Adipocyte (in vitro differentiated cells): ENCODE measurements at regions not wholly inside any gene's neighbourhood (a gene's known extent, or its start where the extent isn't known, plus 50 kb on each side); places are given as distances from the start of the nearest gene placed in this dataset.
A peak's percentile ranks its signal among the peaks of the same experiment; 100 is the strongest.

ENCODE experiments used
- DNase-seq: peaks from one replicate; pipeline ENCODE4 v3.0.0-alpha.2; 2015; ENCODE audit warnings: low read depth
- H3K27me3 ChIP-seq: replicated peaks from 2 replicates; pipeline ENCODE4 v1.7.0; 2013; ENCODE audit warnings: mild to moderate bottlenecking, low read length, moderate library complexity; ENCODE audit not compliant: control insufficient read depth, insufficient read depth
- H3K36me3 ChIP-seq: 2 replicates; pipeline ENCODE4 v1.7.0; 2013; ENCODE audit warnings: low read length, mild to moderate bottlenecking, moderate library complexity; ENCODE audit not compliant: control insufficient read depth, insufficient read depth, severe bottlenecking
- H3K4me1 ChIP-seq: 2 replicates; pipeline ENCODE4 v1.7.0; 2013; ENCODE audit warnings: mild to moderate bottlenecking, low read length, moderate library complexity; ENCODE audit not compliant: control insufficient read depth, insufficient read depth
- H3K4me3 ChIP-seq: 2 replicates; pipeline ENCODE4 v1.7.0; 2013; ENCODE audit warnings: mild to moderate bottlenecking, low read length, moderate library complexity
- H3K9ac ChIP-seq: 2 replicates; pipeline ENCODE4 v1.7.0; 2013; ENCODE audit warnings: mild to moderate bottlenecking, low read length, moderate library complexity
- H3K9me3 ChIP-seq: 2 replicates; pipeline ENCODE4 v1.7.0; 2013; ENCODE audit warnings: mild to moderate bottlenecking, low read length, moderate library complexity; ENCODE audit not compliant: control insufficient read depth

- no peaks in the 10 kb centered on the region for H3K27me3 ChIP-seq
- H3K4me1 ChIP-seq, result no peaks in the 10 kb centered on the region
- H3K9me3 ChIP-seq, result no peaks in the 10 kb centered on the region
- H3K4me3 ChIP-seq, result no peak overlapping the region
- H3K36me3 ChIP-seq, result no peaks in the 10 kb centered on the region
- DNase-seq, result no peak
- H3K9ac ChIP-seq, result no peak overlapping the region
Observed at GRCh38 chr4:60089546-60090273, 1110.4 kb upstream of the ADGRL3 start.

DNA sequence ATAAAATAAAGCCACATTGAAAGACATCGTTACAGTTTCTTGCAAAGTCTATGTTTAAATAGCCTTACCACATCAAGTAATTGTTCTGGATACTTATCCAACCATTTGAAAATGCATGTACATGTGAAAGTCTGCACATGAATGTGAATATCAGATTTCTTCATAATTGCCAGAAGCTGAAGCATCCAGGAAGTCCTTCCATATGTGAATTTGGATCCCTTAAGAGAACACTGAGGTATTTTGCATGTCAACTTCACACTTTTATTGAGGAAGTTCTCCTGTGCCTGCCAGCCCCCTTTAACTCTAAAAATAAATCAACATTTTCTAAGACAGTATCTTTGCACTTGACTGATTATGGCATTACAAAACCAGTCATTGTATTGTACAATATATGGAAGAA is 1103.5 kb upstream of the ADGRL3 start:
- H3K9ac ChIP-seq, result no peak overlapping the region
- H3K4me1 ChIP-seq, result no peaks in the 10 kb centered on the region
- H3K36me3 ChIP-seq, result no peaks in the 10 kb centered on the region
- no peak overlapping the region for H3K4me3 ChIP-seq
- no peak for DNase-seq
- H3K27me3 ChIP-seq, result no peaks in the 10 kb centered on the region
- H3K9me3 ChIP-seq, result no peaks in the 10 kb centered on the region

- Histone ChIP-seq H3K36me3 (no peaks in the 10 kb centered on the region), H3K9me3 (no peaks in the 10 kb centered on the region), H3K4me1 (no peaks in the 10 kb centered on the region), H3K9ac (no peak overlapping the region), H3K4me3 (no peak overlapping the region), H3K27me3 (no peaks in the 10 kb centered on the region)
- no peak for DNase-seq
Observed at GRCh38 chr4:60116592-60116991, 1083.5 kb upstream of the ADGRL3 start.

- H3K9me3 ChIP-seq, result no peaks in the 10 kb centered on the region
- H3K27me3 ChIP-seq, result no peaks in the 10 kb centered on the region
- H3K4me1 ChIP-seq, result no peaks in the 10 kb centered on the region
- H3K4me3 ChIP-seq, result no peak overlapping the region
- DNase-seq, result no peak
- no peaks in the 10 kb centered on the region for H3K36me3 ChIP-seq
- no peak overlapping the region for H3K9ac ChIP-seq
Observed at GRCh38 chr4:60117726-60118323, 1082.3 kb upstream of the ADGRL3 start.

DNA sequence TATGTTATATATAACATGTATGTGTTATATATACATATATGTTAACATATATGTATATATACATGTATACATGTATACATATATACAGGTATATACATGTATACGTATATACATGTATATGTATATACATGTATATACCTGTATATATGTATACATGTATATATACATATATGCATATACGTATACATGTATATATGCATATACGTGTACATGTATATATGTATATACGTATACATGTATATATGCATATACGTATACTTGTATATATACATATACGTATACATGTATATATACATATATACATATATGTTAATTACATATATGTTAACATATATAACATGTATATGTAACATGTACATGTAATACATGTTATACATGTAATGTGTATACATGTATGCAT is 1077.3 kb upstream of the ADGRL3 start:
- H3K4me3 ChIP-seq, result no peak overlapping the region
- DNase-seq, result no peak
- no peaks in the 10 kb centered on the region for H3K27me3 ChIP-seq
- no peaks in the 10 kb centered on the region for H3K4me1 ChIP-seq
- H3K9me3 ChIP-seq, result no peaks in the 10 kb centered on the region
- H3K9ac ChIP-seq, result no peak overlapping the region
- H3K36me3 ChIP-seq, result no peaks in the 10 kb centered on the region

DNA sequence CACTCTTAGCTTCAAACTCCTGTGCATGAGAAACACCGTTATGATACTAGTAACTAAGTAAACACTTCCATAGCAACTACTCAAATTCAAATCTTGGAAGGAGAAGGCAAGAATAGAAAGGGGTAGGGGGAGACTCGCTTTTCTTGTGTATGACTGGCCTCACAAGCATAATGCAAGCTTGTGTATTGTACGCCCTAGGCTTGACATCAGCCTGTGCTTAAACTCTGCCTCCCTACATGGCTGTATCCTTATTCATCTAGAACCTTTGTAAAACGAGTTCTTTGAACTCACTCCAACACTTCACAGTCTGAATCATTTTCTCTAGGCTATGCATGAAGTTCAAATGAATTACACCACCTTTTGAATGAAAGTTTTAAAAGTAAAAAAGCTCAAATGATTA is 1071.2 kb upstream of the ADGRL3 start:
- no peaks in the 10 kb centered on the region for H3K9me3 ChIP-seq
- H3K36me3 ChIP-seq, result no peaks in the 10 kb centered on the region

DNA sequence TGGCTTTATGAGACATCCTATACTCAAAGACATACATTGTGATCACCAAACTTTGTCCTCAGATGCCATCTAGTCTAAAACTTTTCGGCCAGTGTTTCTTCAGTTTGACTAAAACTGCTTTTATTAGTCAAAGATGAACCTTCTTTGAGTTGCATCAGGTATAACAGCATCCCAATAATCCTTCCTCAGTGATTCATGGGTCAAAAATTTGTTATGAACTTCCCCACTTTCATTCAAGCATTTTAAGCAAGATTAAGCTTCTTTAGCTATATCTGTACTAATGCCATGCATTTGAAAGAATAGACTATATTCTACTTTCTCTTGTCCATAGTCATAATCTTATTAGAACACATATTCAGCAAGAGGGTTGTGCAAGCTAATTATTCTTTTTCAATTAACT is 1070.4 kb upstream of the ADGRL3 start:
- H3K9me3 ChIP-seq, result no peaks in the 10 kb centered on the region
- no peak overlapping the region for H3K4me3 ChIP-seq
- no peaks in the 10 kb centered on the region for H3K4me1 ChIP-seq
- DNase-seq, result no peak
- no peak overlapping the region for H3K9ac ChIP-seq
- no peaks in the 10 kb centered on the region for H3K36me3 ChIP-seq
- H3K27me3 ChIP-seq, result no peaks in the 10 kb centered on the region

More for the DNA sequence above, 1071.2 kb upstream of the ADGRL3 start:
- Histone ChIP-seq H3K9ac (no peak overlapping the region), H3K27me3 (no peaks in the 10 kb centered on the region), H3K4me1 (no peaks in the 10 kb centered on the region), H3K4me3 (no peak overlapping the region)
- no peak for DNase-seq

GRCh38 chr4:60133375-60133774 is 1066.8 kb upstream of the ADGRL3 start:
- DNase-seq, result peak; percentile 33
- H3K9me3 ChIP-seq, result no peaks in the 10 kb centered on the region
- no peak overlapping the region for H3K4me3 ChIP-seq
- no peaks in the 10 kb centered on the region for H3K4me1 ChIP-seq
- H3K9ac ChIP-seq, result no peak overlapping the region
- H3K36me3 ChIP-seq, result no peaks in the 10 kb centered on the region
- H3K27me3 ChIP-seq, result no peaks in the 10 kb centered on the region

DNA sequence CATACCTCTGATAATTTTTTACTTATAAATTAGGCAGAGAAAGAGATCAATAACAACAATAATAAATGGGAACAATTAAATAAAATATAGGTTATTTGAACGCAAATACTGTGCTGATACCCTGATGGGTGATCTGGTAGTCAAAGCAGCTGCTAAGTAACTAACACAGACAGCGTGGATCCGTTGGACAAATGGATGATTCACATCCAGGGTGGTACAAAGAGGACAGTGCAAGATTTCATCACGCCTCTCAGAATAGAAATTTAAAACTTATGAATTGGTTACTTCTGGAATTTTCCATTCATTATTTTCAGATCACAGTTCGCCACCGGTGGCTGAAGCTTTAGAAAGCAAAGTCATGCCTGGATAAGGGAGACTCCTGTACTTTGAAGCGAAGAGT is 1066.0 kb upstream of the ADGRL3 start:
- Histone ChIP-seq H3K4me1 (no peaks in the 10 kb centered on the region), H3K36me3 (no peaks in the 10 kb centered on the region), H3K27me3 (no peaks in the 10 kb centered on the region), H3K9ac (no peak overlapping the region), H3K9me3 (no peaks in the 10 kb centered on the region), H3K4me3 (no peak overlapping the region)
- DNase-seq, result no peak

GRCh38 chr4:60155088-60155487 is 1045.0 kb upstream of the ADGRL3 start:
- Histone ChIP-seq H3K9me3 (peaks cover 6% of the 10 kb centered on the region), H3K36me3 (no peaks in the 10 kb centered on the region), H3K4me1 (no peaks in the 10 kb centered on the region), H3K27me3 (no peaks in the 10 kb centered on the region), H3K9ac (no peak overlapping the region), H3K4me3 (no peak overlapping the region)
- DNase-seq, result no peak

- no peak overlapping the region for H3K9ac ChIP-seq
- no peaks in the 10 kb centered on the region for H3K4me1 ChIP-seq
- H3K36me3 ChIP-seq, result no peaks in the 10 kb centered on the region
- H3K9me3 ChIP-seq, result peaks cover 3% of the 10 kb centered on the region
- no peak for DNase-seq
- no peaks in the 10 kb centered on the region for H3K27me3 ChIP-seq
- no peak overlapping the region for H3K4me3 ChIP-seq
Observed at GRCh38 chr4:60173103-60173502, 1027.0 kb upstream of the ADGRL3 start.

DNA sequence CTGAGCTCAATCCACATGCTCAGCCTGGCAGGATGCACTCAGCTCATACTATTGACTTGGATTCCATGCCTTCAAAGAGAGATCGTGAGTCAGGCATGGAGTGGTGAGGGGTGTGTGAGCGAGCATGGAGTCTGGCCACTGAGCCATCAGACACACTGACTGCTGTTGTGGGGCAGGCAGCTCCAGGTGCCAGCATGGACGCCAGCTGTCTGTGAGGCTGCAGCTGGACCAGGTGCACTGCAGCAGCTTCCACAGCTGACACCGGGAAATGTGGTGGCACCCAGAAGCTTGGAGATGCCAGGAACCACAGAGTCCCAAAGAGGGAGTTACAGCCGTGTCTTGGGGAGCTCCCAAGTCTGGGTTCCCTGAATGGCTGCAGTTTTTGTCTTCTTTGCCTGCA is 1026.4 kb upstream of the ADGRL3 start:
- H3K4me1 ChIP-seq, result no peaks in the 10 kb centered on the region

More for the DNA sequence above, 1026.4 kb upstream of the ADGRL3 start:
- no peak for DNase-seq
- H3K9me3 ChIP-seq, result peaks cover 3% of the 10 kb centered on the region
- H3K27me3 ChIP-seq, result no peaks in the 10 kb centered on the region
- no peak overlapping the region for H3K4me3 ChIP-seq
- H3K9ac ChIP-seq, result no peak overlapping the region
- no peaks in the 10 kb centered on the region for H3K36me3 ChIP-seq
